Right ventricle myocardium superior (tissue), 1 donor: ENCODE measurements at regions not wholly inside any gene's neighbourhood (a gene's known extent, or its start where the extent isn't known, plus 50 kb on each side); places are given as distances from the start of the nearest gene placed in this dataset.

Experiments used
- ATAC-seq: fragments of 200-7000 bp; cut with Tn5 transposase; one replicate; pipeline ENCODE4 v1.9.1; 2020; ENCODE audit warnings: mild to moderate bottlenecking; ENCODE audit not compliant: poor library complexity
- DNase-seq: peaks from one replicate; pipeline ENCODE4 v3.0.0-alpha.2; 2020
- intact Hi-C: fragments of 100-400 bp; cut with DNase I; formaldehyde crosslinking; loops from one replicate; pipeline ENCODE4 v1.11.2; 2022
- donor health status: DM: no; HTN: yes; CAD: no; lungs with severe emphysema.

- DNase-seq (no peak), ATAC-seq (no peak)
- intact Hi-C loops = no loop called here
Observed at GRCh38 chr18:2338601-2339000, 232.7 kb downstream of the METTL4 start.

DNA sequence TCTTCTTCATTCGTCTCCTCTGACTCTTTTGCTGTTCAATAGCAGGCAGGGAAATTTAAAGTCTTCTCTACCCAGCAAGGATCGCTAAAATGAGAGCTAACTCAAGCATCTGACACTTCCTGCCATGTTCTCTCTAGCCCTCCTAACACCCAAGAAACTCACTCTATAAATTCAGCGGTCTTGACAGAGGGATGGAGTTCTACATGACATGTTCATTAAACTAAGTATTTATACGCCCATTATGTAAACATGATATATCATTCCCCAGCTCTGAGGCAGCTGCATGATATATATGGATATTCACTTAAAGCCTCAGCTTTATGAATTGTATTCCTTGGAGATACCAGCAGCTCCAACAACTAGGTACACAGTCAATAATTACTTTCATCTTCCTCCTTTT, 231.0 kb downstream of the METTL4 start:
- DNase-seq (no peak), ATAC-seq (no peak)
- intact Hi-C loops = no loop called here

GRCh38 chr18:2348003-2348402, 223.3 kb downstream of the METTL4 start:
- ATAC-seq = no peak
- intact Hi-C loops = no loop called here
- no peak for DNase-seq

DNA sequence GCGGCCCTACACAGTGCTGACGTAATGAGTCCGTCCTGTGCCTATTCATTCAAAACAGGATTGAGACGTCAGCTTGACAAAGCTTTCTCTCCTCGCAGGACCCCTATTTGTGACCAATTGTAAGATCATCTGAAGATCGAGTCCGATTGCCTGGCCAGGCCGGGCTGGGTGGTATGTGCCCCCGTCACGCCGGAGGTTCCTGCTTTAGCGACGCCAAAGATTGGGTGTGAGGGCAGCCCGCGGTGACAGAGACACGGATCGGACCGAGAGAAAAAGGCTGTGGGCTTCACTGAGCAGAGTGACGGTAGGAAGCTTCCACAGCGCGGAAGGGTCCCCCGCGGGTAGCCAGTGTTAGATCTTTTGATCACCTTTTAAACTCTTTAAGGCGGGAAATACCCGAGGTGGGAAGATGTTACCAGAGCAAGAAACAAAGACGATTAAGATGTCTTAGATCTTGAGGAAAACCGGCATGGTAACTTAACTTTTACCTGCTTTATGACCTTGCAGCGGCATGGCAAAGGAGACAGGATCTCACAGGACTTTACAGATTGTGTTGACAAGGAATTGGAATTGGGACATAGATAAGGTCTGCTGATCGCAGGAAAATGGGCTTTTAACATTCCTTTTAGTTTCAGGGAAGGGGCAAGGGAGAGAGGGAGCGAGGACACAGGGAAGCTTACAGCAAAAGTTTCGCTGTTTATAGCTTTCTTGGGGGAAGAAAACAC, 220.0 kb downstream of the METTL4 start:
- intact Hi-C loops = no loop called here
- no peak for DNase-seq

DNA sequence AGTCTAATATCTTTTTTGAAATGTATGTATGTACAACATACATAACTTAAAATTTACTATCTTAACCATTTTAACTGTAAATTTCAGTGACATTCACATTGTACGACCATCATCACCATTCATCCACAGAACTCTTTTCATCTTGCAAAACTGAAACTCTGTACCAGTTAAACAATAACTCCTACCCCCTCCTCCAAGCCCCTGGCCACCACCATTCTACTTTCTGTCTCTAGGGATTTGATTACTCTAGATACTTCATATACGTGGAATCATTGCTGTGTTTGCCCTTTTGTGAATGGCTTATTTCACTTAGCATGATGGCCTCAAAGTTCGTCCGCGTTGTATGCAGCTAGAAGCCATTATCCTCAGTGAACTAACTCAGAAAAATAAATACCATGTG, 217.0 kb downstream of the METTL4 start:
- no peak for ATAC-seq
- intact Hi-C loops = no loop called here
- DNase-seq = no peak

More for the DNA sequence above, 220.0 kb downstream of the METTL4 start:
- ATAC-seq = no peak

DNA sequence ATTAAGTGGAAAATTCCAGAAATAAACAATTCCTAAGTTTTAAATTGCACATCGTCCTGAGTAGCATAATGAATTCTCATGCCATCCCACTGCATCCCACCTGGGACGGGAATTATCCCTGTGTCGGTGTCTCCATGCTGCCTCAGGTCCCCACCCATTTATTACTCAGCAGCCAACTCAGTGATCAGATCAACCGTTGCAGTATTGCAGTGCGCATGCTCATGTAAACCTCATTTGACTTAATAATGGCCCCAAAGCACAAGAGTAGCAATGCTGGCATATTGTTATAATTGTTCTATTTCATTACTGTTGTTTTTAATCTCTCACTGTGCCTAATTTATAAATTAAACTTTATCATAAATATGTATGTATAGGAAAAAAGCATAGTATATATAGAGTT, 214.4 kb downstream of the METTL4 start:
- intact Hi-C loops = no loop called here
- ATAC-seq (no peak), DNase-seq (no peak)

GRCh38 chr18:2360861-2361260, 210.4 kb downstream of the METTL4 start:
- DNase-seq (no peak), ATAC-seq (no peak)
- intact Hi-C loops = no loop called here

GRCh38 chr18:2368102-2368501, 203.2 kb downstream of the METTL4 start:
- DNase-seq (no peak), ATAC-seq (no peak)
- intact Hi-C loops = no loop called here

GRCh38 chr18:2376707-2377106, 194.6 kb downstream of the METTL4 start:
- intact Hi-C loops = no loop called here
- DNase-seq = no peak
- no peak for ATAC-seq

GRCh38 chr18:2380101-2380500, 191.2 kb downstream of the METTL4 start:
- ATAC-seq (no peak), DNase-seq (no peak)
- intact Hi-C loops = no loop called here

DNA sequence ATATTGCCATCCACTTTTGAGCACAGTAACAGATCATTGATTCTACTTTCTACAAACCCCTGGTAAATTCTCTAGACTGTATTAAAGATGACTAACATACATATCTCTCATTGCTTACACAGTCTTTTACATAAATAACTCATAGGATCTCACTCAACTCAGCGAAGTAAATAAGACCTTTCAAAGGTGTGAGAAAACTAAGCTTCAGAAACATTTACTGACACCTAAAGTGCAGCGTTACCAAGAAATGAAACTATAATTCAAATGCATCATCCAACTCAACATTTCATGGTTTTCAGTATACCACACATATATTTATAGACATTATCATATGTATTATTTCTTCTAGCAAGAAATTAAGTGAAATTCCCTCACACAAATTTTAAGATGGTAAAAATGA, 189.8 kb downstream of the METTL4 start:
- DNase-seq (no peak), ATAC-seq (no peak)
- intact Hi-C loops = no loop called here

DNA sequence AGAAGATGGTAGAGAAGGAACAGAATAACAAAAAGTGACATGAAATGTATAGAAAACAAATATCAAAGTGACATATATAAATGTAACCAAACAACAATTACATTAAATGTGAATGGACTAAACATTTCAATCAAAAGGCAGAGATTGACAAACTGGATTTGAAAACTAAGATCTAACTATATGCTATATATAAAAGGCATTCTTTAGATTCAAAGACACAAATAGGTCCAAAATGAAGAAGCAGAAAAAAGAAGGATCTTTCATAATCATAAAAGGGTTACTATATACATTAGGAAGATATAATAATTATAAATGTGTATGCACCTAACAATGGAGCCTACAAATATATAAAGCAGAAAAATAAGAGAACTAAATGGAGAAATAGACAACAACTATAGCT, 183.7 kb downstream of the METTL4 start:
- no peak for DNase-seq
- intact Hi-C loops = no loop called here
- ATAC-seq = no peak

DNA sequence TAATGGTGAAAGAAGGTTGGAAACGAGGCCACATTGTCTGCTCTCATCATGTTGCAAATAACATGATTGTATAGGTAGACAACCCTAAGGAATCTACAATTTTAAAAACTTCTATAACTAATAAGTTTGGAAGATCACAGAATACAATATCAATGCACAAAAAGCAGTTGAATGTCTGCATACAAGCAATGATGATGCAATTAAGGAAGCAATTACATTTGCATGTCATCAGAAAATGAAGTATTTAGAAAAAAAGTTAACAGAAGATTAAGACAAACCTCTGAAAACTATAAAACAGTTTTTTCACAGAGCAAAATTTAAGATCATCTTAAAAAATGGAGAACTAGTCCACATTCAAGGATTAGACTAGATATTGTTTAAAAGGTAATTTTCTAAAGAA, 181.1 kb downstream of the METTL4 start:
- DNase-seq = no peak
- intact Hi-C loops = no loop called here
- ATAC-seq = no peak

GRCh38 chr18:2391470-2391869, 179.8 kb downstream of the METTL4 start:
- intact Hi-C loops = no loop called here
- ATAC-seq (no peak), DNase-seq (no peak)

DNA sequence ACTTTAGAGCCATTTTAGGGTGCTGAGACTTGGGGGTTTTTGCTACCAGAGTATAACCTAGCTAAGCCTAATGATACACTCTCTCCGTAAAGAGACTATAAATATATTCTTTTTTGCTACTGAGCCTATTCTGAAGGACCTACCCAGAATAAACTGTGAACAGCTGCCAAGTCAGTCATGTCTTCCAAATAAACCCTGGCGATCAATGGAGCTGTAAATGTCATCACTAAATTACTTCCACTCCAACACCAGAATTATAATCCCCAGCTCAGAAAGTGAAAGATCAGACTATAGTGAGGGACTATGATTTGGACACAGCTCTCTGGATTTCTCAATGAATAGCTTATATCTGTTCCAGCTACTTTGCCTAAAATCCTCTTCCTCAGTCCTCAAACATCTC, 178.9 kb downstream of the METTL4 start:
- ATAC-seq = no peak
- no peak for DNase-seq
- intact Hi-C loops = no loop called here

GRCh38 chr18:2394684-2395083, 176.6 kb downstream of the METTL4 start:
- ATAC-seq = no peak
- no peak for DNase-seq
- intact Hi-C loops = no loop called here

DNA sequence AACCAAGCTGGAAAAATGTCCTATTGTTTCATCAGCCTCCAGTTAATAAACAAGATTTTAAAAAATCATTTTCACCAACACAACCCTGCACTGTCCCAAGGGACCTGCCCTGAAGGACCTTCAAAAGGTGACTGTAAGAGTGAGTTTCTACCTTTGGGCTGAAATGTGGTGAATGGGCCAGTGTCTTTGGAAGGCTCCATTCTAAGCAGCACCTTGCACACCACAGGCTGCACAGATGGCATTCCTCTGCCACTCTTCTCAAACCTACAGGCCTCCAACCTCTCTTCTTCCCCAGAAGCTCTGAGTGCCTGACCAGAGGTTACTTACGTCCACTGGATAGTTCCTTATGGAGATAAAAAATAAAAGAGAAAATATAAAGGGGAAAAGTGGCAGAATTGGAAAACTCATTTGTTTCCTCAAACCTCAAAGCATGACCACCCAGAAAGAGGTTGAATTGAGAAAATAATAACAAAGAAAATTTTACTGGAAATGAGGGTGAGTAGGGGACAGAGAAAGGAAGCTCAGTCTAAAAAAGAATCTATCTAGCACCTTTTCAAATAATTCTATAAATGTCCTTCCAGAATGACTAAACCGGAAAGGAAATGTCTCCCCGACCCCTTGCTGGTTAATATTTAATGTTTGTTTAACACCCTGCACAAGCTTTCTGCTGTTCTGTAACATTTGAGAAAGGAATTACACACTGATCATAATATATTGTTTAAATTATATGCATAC, 175.7 kb downstream of the METTL4 start:
- ATAC-seq (no peak), DNase-seq (no peak)
- intact Hi-C loops = no loop called here

DNA sequence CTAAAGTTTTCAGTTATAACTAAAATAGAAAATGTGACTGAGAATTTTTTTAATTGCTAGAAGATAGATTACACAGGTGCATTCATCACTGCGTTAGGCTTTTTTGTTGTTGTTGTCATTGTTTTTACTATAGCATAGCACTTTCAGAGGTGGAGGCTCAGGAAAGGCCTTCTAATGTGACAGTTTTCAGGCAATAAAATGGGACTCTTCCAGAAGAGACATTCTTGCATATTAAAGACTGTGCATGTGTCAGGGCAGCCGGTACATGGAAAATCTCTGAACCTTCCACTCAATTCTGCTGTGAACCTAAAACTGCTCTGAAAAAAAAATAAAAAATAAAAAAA, 175.2 kb downstream of the METTL4 start:
- no peak for ATAC-seq
- intact Hi-C loops = no loop called here
- DNase-seq = no peak

GRCh38 chr18:2400701-2401196, 170.6 kb downstream of the METTL4 start:
- intact Hi-C loops = no loop called here
- ATAC-seq (no peak), DNase-seq (no peak)

- intact Hi-C loops = no loop called here
- DNase-seq = no peak
- no peak for ATAC-seq
Observed at GRCh38 chr18:2402084-2402483, 169.2 kb downstream of the METTL4 start.

DNA sequence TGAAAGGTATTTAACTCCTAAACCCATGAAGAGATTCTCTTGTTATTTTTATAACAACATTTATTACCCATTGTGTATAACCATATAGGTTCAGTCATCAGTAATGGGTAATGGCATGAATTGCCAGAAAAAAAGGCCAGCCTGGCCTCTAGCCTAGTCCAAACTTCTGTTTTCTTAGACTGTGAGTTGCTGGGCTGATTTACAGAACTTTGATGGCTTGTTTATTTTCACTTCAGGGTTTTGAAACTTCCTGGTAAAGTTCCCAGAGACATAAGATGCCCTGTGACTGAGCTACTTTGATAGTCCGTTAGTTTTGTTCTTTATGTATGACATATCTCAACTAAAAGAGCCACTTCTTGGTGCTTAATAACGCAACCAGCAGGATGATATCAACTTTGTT, 164.8 kb downstream of the METTL4 start:
- no peak for ATAC-seq
- DNase-seq = no peak
- intact Hi-C loops = no loop called here
